Breast epithelium (tissue), 4 donors: ENCODE measurements at regions not wholly inside any gene's neighbourhood (a gene's known extent, or its start where the extent isn't known, plus 50 kb on each side); places are given as distances from the start of the nearest gene placed in this dataset.
"Not testable (repeated sequence)": the region's sequence is repeated elsewhere in the genome, so short reads cannot be mapped to it uniquely, and the experiment has no call there.

ENCODE experiments used
- DNase-seq, 2 donors: peaks; one replicate each; pipeline ENCODE4 v3.0.0-alpha.2; 2019; ENCODE audit warnings: low spot score in 2 of 2
- H3K27ac ChIP-seq, 2 donors: fragments of 200-600 bp; sonication (generic) in 1 of 2; one replicate each; pipeline ENCODE4 v1.5.1; 2016 to 2019; ENCODE audit warnings: mild to moderate bottlenecking in 1 of 2
- H3K27me3 ChIP-seq, 2 donors: fragments of 200-600 bp; sonication (generic) in 1 of 2; one replicate each; pipeline versions ENCODE4 v1.5.1 to v1.6.0; 2017 to 2019; ENCODE audit warnings: control low read depth in 1 of 2, mild to moderate bottlenecking in 1 of 2
- H3K36me3 ChIP-seq: fragments of 200-600 bp; one replicate; pipeline ENCODE4 v1.5.1; 2019
- H3K4me1 ChIP-seq, 2 donors: fragments of 200-600 bp; sonication (generic); one replicate each; pipeline ENCODE4 v1.5.1; 2016 to 2019; ENCODE audit warnings: control low read depth in 1 of 2
- H3K4me3 ChIP-seq, 3 donors: fragments of 200-600 bp; sonication (generic); 1 replicate in 2 of 3; 2 replicates in 1 of 3; pipeline ENCODE4 v1.5.1; 2016 to 2019; ENCODE audit warnings: mild to moderate bottlenecking in 3 of 3, moderate library complexity in 2 of 3
- H3K9me3 ChIP-seq, 2 donors: fragments of 200-600 bp; sonication (generic) in 1 of 2; one replicate each; pipeline ENCODE4 v1.5.1; 2016 to 2019; ENCODE audit warnings: control low read depth in 1 of 2
- CTCF ChIP-seq, 3 donors: fragments of 450-650 bp; IDR thresholded peaks; one replicate each; pipeline ENCODE4 v1.5.1; 2016 to 2017; ENCODE audit warnings: antibody characterized with exemption in 3 of 3, mild to moderate bottlenecking in 3 of 3, moderate library complexity in 3 of 3
- POLR2A ChIP-seq: fragments of 450-650 bp; IDR thresholded peaks from one replicate; pipeline ENCODE4 v1.6.1; 2016; ENCODE audit warnings: antibody characterized with exemption, mild to moderate bottlenecking, moderate library complexity
- POLR2AphosphoS5 ChIP-seq, 3 donors: sonication (generic); formaldehyde crosslinking; IDR thresholded peaks; one replicate each; pipeline ENCODE4 v1.6.1; 2017; ENCODE audit warnings: antibody characterized with exemption in 3 of 3
- intact Hi-C: fragments of 100-400 bp; cut with DNase I; formaldehyde crosslinking; loops from one replicate; pipeline ENCODE4 v1.15.1; 2023; ENCODE audit warnings: low total_unique reads

- H3K9me3 ChIP-seq, result no peaks in the 10 kb centered on the region
- intact Hi-C loops, result no loop called here
- no peak for DNase-seq
- no peaks in the 10 kb centered on the region for H3K36me3 ChIP-seq
- H3K4me3 ChIP-seq, result no peak overlapping the region
- no peaks in the 10 kb centered on the region for H3K4me1 ChIP-seq
- H3K27me3 ChIP-seq, result no peaks in the 10 kb centered on the region
- no peak for TF ChIP-seq CTCF (IDR thresholded peaks at IDR 0.05)
- no peak for TF ChIP-seq POLR2A
- TF ChIP-seq POLR2AphosphoS5 (IDR thresholded peaks at IDR 0.05), result no peak
- peak overlapping the region; percentile 57 to 84 for H3K27ac ChIP-seq
These were observed 103.2 kb downstream of the CXCL12 start for GRCh38 chr10:44281662-44282061.

- no peak for DNase-seq
These were observed 103.7 kb downstream of the CXCL12 start for GRCh38 chr10:44281089-44281613.

GRCh38 chr10:44280226-44281014 is 104.5 kb downstream of the CXCL12 start:
- intact Hi-C loops, result no loop called here
- TF ChIP-seq CTCF (IDR thresholded peaks at IDR 0.05), result no peak
- TF ChIP-seq POLR2A, result no peak
- no peak for TF ChIP-seq POLR2AphosphoS5 (IDR thresholded peaks at IDR 0.05)
- no peaks in the 10 kb centered on the region for H3K9me3 ChIP-seq

More at GRCh38 chr10:44281089-44281613, 103.7 kb downstream of the CXCL12 start:
- Histone ChIP-seq H3K4me1 (no peaks in the 10 kb centered on the region), H3K27me3 (no peaks in the 10 kb centered on the region), H3K9me3 (no peaks in the 10 kb centered on the region), H3K4me3 (no peak overlapping the region), H3K36me3 (no peaks in the 10 kb centered on the region), H3K27ac (peak overlapping the region; percentile 57 to 84)
- TF ChIP-seq CTCF (IDR thresholded peaks at IDR 0.05) (no peak), POLR2A (no peak), POLR2AphosphoS5 (IDR thresholded peaks at IDR 0.05) (no peak)
- intact Hi-C loops, result no loop called here

GRCh38 chr10:44279426-44280126 is 105.3 kb downstream of the CXCL12 start:
- DNase-seq, result no peak
- intact Hi-C loops, result no loop called here
- Histone ChIP-seq H3K4me1 (no peaks in the 10 kb centered on the region), H3K27me3 (no peaks in the 10 kb centered on the region), H3K4me3 (no peak overlapping the region), H3K27ac (no peak overlapping the region), H3K9me3 (no peaks in the 10 kb centered on the region), H3K36me3 (no peaks in the 10 kb centered on the region)
- TF ChIP-seq POLR2AphosphoS5 (IDR thresholded peaks at IDR 0.05), result no peak

More at GRCh38 chr10:44280226-44281014, 104.5 kb downstream of the CXCL12 start:
- Histone ChIP-seq H3K27ac (peak overlapping the region; percentile 57 to 84), H3K4me3 (no peak overlapping the region), H3K36me3 (no peaks in the 10 kb centered on the region), H3K4me1 (no peaks in the 10 kb centered on the region), H3K27me3 (no peaks in the 10 kb centered on the region)
- no peak for DNase-seq

GRCh38 chr10:44278837-44279324 is 106.0 kb downstream of the CXCL12 start:
- H3K36me3 ChIP-seq, result no peaks in the 10 kb centered on the region
- TF ChIP-seq CTCF (IDR thresholded peaks at IDR 0.05) (no peak), POLR2A (no peak), POLR2AphosphoS5 (IDR thresholded peaks at IDR 0.05) (no peak)
- no peak overlapping the region for H3K4me3 ChIP-seq
- DNase-seq, result no peak
- no peaks in the 10 kb centered on the region for H3K4me1 ChIP-seq
- H3K27ac ChIP-seq, result no peak overlapping the region
- no peaks in the 10 kb centered on the region for H3K27me3 ChIP-seq
- H3K9me3 ChIP-seq, result no peaks in the 10 kb centered on the region
- intact Hi-C loops, result no loop called here

- H3K27ac ChIP-seq, intact Hi-C loops, H3K4me1 ChIP-seq, DNase-seq, H3K4me3 ChIP-seq, H3K27me3 ChIP-seq, H3K36me3 ChIP-seq: not testable (repeated sequence)
- H3K9me3 ChIP-seq, result peaks cover 0 to 19% of the 10 kb centered on the region in 2 donors
These were observed 116.4 kb downstream of the CXCL12 start for GRCh38 chr10:44268435-44268948.
